GM12873 (cell line): ENCODE measurements at regions not wholly inside any gene's neighbourhood (a gene's known extent, or its start where the extent isn't known, plus 50 kb on each side); places are given as distances from the start of the nearest gene placed in this dataset.

Experiments used
- TF ChIP-seq, protein P1 (sequence below): IDR thresholded peaks from 2 replicates; pipeline ENCODE4 v1.5.1; 2012; ENCODE audit warnings: low read depth, mild to moderate bottlenecking, moderate library complexity, low read length, control low read depth; ENCODE audit not compliant: insufficient read depth; ENCODE audit errors: missing control alignments

DNA sequence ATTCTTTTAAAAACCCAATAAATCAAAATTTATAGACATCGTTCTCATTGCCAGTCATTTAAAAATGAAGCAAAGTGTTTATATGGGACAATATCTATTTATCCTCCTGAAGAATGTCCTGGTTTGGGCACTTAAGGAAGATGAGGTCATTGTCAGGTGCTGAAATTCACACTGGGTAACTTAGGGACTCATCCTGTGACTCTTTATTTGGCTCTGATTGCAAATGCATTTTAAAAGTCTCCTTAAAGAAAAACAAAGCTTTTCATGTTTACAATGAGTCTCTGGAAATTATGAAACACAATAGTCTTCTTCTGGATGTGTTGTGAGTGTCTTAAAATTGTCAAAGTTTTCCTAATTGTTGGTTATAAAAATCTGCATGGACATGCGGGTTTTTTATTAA is 69.5 kb upstream of the GPR158 start:
- TF ChIP-seq, protein P1, sequence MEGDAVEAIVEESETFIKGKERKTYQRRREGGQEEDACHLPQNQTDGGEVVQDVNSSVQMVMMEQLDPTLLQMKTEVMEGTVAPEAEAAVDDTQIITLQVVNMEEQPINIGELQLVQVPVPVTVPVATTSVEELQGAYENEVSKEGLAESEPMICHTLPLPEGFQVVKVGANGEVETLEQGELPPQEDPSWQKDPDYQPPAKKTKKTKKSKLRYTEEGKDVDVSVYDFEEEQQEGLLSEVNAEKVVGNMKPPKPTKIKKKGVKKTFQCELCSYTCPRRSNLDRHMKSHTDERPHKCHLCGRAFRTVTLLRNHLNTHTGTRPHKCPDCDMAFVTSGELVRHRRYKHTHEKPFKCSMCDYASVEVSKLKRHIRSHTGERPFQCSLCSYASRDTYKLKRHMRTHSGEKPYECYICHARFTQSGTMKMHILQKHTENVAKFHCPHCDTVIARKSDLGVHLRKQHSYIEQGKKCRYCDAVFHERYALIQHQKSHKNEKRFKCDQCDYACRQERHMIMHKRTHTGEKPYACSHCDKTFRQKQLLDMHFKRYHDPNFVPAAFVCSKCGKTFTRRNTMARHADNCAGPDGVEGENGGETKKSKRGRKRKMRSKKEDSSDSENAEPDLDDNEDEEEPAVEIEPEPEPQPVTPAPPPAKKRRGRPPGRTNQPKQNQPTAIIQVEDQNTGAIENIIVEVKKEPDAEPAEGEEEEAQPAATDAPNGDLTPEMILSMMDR = no peak

DNA sequence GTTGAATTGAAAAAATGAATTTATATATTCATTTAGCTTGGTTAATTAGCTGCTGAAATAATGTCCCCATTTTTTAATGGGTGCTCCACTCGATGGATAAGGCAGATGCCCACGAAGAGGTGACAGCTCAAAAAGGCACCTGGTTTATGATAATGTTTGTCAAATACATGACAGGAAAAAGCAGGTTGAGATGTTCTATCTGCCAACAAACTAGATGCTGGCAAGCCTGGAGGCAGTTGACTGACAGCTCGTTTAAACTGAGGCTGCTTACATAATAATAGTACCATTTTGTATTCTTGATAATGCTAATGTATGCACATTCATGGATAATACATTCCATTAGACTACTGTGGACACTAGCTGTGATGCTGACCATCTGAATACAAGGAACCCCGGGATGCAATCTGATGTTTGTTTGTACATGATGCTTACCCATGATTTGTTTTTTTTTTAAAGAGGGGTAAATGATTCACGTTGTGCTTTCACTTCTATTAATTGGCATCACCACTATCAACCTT is 69.0 kb upstream of the GPR158 start:
- TF ChIP-seq, protein P1 = no peak

DNA sequence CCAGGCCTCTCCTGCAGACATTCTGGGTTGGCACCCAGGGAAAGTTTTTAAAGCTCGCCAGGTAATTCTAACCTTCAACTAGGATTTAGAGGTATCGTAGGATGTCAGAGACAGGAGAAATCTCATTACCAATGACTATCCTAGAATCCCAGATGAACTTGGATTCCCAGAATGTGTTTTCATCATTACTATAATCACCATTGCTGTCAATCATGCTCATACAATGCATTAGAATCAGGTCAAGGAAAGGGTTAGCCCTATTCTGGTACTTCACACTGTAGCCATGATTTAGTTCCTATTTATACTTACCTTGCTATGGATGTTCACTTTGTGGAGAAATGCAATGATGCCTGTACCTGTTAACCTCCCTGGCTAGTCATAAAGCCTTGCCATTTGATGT is 67.0 kb upstream of the GPR158 start:
- TF ChIP-seq, protein P1 = no peak

DNA sequence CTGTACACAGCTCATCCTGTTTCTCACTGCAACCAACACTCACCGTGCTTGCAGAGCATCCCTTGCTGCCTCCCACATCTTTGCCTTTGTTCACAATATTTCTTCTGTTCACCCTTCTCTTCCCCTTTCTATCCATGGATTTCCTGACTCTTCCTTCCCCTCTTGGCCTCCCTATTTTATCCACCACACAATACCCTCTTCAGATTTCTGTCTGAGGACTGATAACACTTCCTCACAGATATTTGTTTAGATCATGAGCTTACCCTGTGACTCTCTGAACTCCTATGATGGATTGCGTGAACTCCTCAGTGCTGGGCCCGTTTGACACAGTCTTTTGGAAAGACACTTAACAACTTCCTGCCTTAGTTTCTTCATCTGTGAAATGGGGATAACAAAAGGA is 62.8 kb upstream of the GPR158 start:
- TF ChIP-seq, protein P1 = no peak

DNA sequence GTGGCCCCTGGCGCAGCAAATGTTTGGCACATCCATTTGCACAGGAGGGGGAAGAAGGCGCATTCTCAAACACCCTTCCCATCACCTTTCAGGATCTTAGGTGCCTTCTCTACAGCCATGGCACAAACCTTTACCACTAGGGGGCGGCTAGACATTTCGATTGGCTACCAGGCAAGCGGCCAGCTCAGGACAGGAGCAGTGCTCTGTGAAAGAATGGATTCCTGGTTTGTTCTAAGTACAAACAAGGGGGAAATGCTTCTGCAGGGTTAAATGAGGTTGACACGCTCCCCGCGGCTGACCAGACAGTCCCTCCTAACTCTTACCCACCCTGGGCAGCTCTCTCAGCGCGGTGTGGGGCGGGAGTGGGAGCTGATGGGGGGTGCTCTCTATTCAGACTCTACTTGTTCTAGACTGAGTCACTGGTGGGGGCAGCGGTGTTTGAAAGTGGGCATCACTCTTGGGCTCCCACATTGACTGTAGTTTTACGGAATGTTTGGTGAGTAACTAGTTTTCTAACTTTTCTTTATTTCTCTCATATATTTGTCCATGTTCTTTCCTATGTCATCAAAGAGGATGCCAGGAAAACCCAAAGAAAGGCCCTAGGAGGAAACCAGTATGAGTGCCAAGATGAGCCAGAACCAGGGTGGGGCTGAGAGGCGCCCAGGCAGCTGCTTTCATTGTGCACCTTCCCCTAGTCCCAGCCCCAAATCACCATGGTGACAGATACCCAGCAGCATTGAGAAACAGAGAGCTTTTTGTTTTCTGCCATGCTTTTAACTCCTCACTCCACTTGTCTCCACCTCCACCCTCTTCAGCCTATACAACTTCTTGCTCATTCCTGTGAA is 61.4 kb upstream of the GPR158 start:
- TF ChIP-seq, protein P1 = peak; percentile 86

DNA sequence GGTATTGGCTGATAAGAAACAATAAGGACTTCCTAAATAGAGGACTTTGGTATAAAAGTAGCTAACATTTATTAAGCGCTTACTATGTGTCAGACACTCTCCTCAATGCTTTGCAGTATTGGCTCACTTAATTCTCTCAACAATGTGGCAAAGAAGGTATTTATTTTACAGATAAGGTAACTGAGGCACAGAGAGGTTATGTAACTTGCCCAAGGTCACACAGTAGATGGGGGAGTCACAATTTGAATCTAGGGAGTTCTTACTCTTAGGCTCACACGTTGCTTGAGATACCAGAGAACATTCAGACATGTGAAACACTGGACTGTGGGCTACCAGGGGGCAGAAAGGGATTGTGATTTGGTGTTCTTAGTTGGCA is 60.8 kb upstream of the GPR158 start:
- TF ChIP-seq, protein P1 = no peak

DNA sequence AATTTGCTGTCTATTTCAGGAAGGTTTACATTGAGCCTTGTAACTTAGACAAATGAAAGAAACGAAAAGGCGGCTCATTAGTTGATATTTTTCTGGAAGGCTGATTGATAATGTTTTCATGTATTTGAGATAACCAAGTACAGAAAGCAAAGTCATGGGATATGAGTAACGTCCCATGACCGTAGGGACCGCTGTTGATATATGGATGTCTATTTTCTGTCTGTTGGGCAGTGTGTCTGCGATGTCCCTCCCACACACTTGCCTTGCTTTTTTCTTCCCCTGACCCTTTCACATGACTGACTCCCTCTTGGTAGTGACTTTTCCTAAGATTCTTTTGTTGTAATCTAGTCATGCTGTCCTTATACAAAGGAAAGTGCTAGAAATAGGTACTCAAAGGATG is 57.0 kb upstream of the GPR158 start:
- TF ChIP-seq, protein P1 = no peak
